ENCODE measurements at regions not wholly inside any gene's neighbourhood (a gene's known extent, or its start where the extent isn't known, plus 50 kb on each side); places are given as distances from the start of the nearest gene placed in this dataset.

- intact Hi-C loops (cut with micrococcal nuclease), result loop anchor here in 1 of 2 donors (5.0 kb wide), 1 partner anchor 157 kb away; the partner anchor contains the start of gene CCND2
- Histone ChIP-seq H2AFZ (ENCODE audit: insufficient read depth, low read depth, low read length, poor library complexity, severe bottlenecking) (no peak overlapping the region), H3K79me2 (ENCODE audit: insufficient read depth, low read length) (no peaks in the 10 kb centered on the region), H3K4me2 (replicated peaks; ENCODE audit: extremely low read depth, low read length, poor library complexity, severe bottlenecking) (no peak overlapping the region), H3K9me3 (replicated peaks in 1 of 2; ENCODE audit: control insufficient read depth in 1 of 2, insufficient read depth in 1 of 2, low read length in 2 of 2) (no peaks in the 10 kb centered on the region), H4K20me1 (ENCODE audit: insufficient read depth, low read length) (peaks cover 4% of the 10 kb centered on the region), H3K36me3 (replicated peaks in 1 of 2; ENCODE audit: control insufficient read depth in 1 of 2, insufficient read depth in 2 of 2, low read length in 2 of 2) (no peaks in the 10 kb centered on the region), H3K27me3 (ENCODE audit: control insufficient read depth in 2 of 2, insufficient read depth in 2 of 2, low read length in 2 of 2) (peaks cover 10% of the 10 kb centered on the region in 2 donors), H3K9ac (ENCODE audit: insufficient read depth, low read length, poor library complexity, severe bottlenecking) (no peak overlapping the region), H3K4me1 (ENCODE audit: control insufficient read depth in 1 of 2, insufficient read depth in 2 of 2, low read length in 2 of 2) (peaks cover 38 to 42% of the 10 kb centered on the region in 2 donors), H3K4me3 (replicated peaks in 1 of 3; ENCODE audit: low read depth in 2 of 3, low read length in 3 of 3) (no peak overlapping the region), H3K27ac (ENCODE audit: low read depth in 1 of 2, low read length in 2 of 2) (no peak overlapping the region)
- no peak for TF ChIP-seq CTCF (IDR thresholded peaks at IDR 0.05)
- WGBS (ENCODE audit: insufficient coverage), result 61% methylated on average over 9 of the region's 10 CpGs
- peak overlapping the region in 4 of 7 donors; percentile 4 to 68 (median 46) for H3K27ac Mint-ChIP-seq
- H3K36me3 Mint-ChIP-seq, result no peaks in the 10 kb centered on the region
- H3K27me3 Mint-ChIP-seq (ENCODE audit: low read depth in 3 of 3), result peaks cover 23 to 40% (median 33%) of the 10 kb centered on the region in 3 donors
- H3K4me3 Mint-ChIP-seq, result peak overlapping the region; percentile 32 to 72
- H3K9me3 Mint-ChIP-seq, result peaks cover 0 to 3% (median 0%) of the 10 kb centered on the region in 7 donors
- DNase-seq, result no peak
- peaks cover 65% of the 10 kb centered on the region for H3K4me1 Mint-ChIP-seq
These were observed 158.0 kb upstream of the CCND2 start for GRCh38 chr12:4115570-4115969.

GRCh38 chr12:4114986-4115385 is 158.6 kb upstream of the CCND2 start:
- no peaks in the 10 kb centered on the region for H3K36me3 ChIP-seq (replicated peaks in 1 of 2; ENCODE audit: control insufficient read depth in 1 of 2, insufficient read depth in 2 of 2, low read length in 2 of 2)
- peaks cover 38 to 42% of the 10 kb centered on the region in 2 donors for H3K4me1 ChIP-seq (ENCODE audit: control insufficient read depth in 1 of 2, insufficient read depth in 2 of 2, low read length in 2 of 2)
- Mint-ChIP-seq H3K27me3 (ENCODE audit: low read depth in 3 of 3) (peaks cover 17 to 36% (median 28%) of the 10 kb centered on the region in 3 donors), H3K27ac (no peak overlapping the region), H3K4me3 (peak overlapping the region in 1 of 2 donors; percentile 11), H3K4me1 (peaks cover 60% of the 10 kb centered on the region), H3K36me3 (no peaks in the 10 kb centered on the region), H3K9me3 (peaks cover 0 to 3% (median 0%) of the 10 kb centered on the region in 7 donors)
- H3K27me3 ChIP-seq (ENCODE audit: control insufficient read depth in 2 of 2, insufficient read depth in 2 of 2, low read length in 2 of 2), result peaks cover 6 to 10% of the 10 kb centered on the region in 2 donors
- no peak overlapping the region for H3K4me2 ChIP-seq (replicated peaks; ENCODE audit: extremely low read depth, low read length, poor library complexity, severe bottlenecking)
- WGBS (ENCODE audit: insufficient coverage), result no CpG with 5 or more reads among the region's 7 CpGs
- TF ChIP-seq CTCF (IDR thresholded peaks at IDR 0.05), result no peak
- H3K79me2 ChIP-seq (ENCODE audit: insufficient read depth, low read length), result no peaks in the 10 kb centered on the region
- no peak overlapping the region for H2AFZ ChIP-seq (ENCODE audit: insufficient read depth, low read depth, low read length, poor library complexity, severe bottlenecking)
- no peak overlapping the region for H3K27ac ChIP-seq (ENCODE audit: low read depth in 1 of 2, low read length in 2 of 2)
- H3K9ac ChIP-seq (ENCODE audit: insufficient read depth, low read length, poor library complexity, severe bottlenecking), result no peak overlapping the region
- H3K4me3 ChIP-seq (replicated peaks in 1 of 3; ENCODE audit: low read depth in 2 of 3, low read length in 3 of 3), result no peak overlapping the region
- H3K9me3 ChIP-seq (replicated peaks in 1 of 2; ENCODE audit: control insufficient read depth in 1 of 2, insufficient read depth in 1 of 2, low read length in 2 of 2), result no peaks in the 10 kb centered on the region
- intact Hi-C loops (cut with micrococcal nuclease), result loop anchor here (5.0 kb wide), 2 partner anchors 42 to 157 kb away; partner anchors contain the start of gene CCND2 (in 1 of the 2)
- no peak for DNase-seq
- H4K20me1 ChIP-seq (ENCODE audit: insufficient read depth, low read length), result peaks cover 4% of the 10 kb centered on the region
